GM12878 (cell line): ENCODE measurements at regions not wholly inside any gene's neighbourhood (a gene's known extent, or its start where the extent isn't known, plus 50 kb on each side); places are given as distances from the start of the nearest gene placed in this dataset.

Experiments
- CHD2 ChIP-seq: IDR thresholded peaks from 2 replicates; pipeline ENCODE4 v1.6.1; 2011; ENCODE audit warnings: low read depth, low read length, improper control_type of control experiment, borderline replicate concordance
- CTCF ChIP-seq, 3 experiments: IDR thresholded peaks in 2 of 3; conservative IDR thresholded peaks in 1 of 3; 2 replicates each; pipeline ENCODE4 v1.5.1; 2011; ENCODE audit warnings: low read depth in 3 of 3, low read length in 3 of 3, mild to moderate bottlenecking in 3 of 3, control low read depth in 2 of 3, moderate library complexity in 2 of 3, inconsistent platforms in 1 of 3, mixed read lengths in 1 of 3; ENCODE audit not compliant: control insufficient read depth in 2 of 3, insufficient read depth in 1 of 3; ENCODE audit errors: extremely low read depth in 1 of 3
- EZH2 ChIP-seq: IDR thresholded peaks from 2 replicates; pipeline ENCODE4 v1.6.1; 2012; ENCODE audit warnings: low read depth, mild to moderate bottlenecking, control low read depth, inconsistent platforms, low read length, borderline replicate concordance; ENCODE audit not compliant: control insufficient read depth
- POLR2AphosphoS5 ChIP-seq: IDR thresholded peaks from 2 replicates; pipeline ENCODE4 v1.6.1; 2011; ENCODE audit warnings: mild to moderate bottlenecking, low read length, inconsistent platforms
- TBL1XR1 ChIP-seq: IDR thresholded peaks from 2 replicates; pipeline ENCODE4 v1.6.1; 2012; ENCODE audit warnings: low read depth, low read length, improper control_type of control experiment
- USF1 ChIP-seq: IDR thresholded peaks from 2 replicates; pipeline ENCODE4 v1.6.1; 2011; ENCODE audit warnings: borderline replicate concordance, low read depth, mild to moderate bottlenecking, moderate library complexity, mixed read lengths, low read length; ENCODE audit not compliant: insufficient read depth; ENCODE audit errors: extremely low read length
- USF2 ChIP-seq: IDR thresholded peaks from 2 replicates; pipeline ENCODE4 v1.6.1; 2011; ENCODE audit warnings: low read depth, low read length, improper control_type of control experiment, borderline replicate concordance
- ZBTB40 ChIP-seq: fragments of 450-650 bp; IDR thresholded peaks from 2 replicates; pipeline ENCODE4 v1.6.1; 2016; ENCODE audit warnings: mild to moderate bottlenecking, moderate library complexity, borderline replicate concordance

GRCh38 chr2:228627510-228627909, 446.0 kb upstream of the SPHKAP start:
- TF ChIP-seq CTCF (IDR thresholded peaks at IDR 0.05 in 2 of 3, conservative IDR thresholded peaks at IDR 0.05 in 1 of 3; ENCODE audit: control insufficient read depth in 2 of 3, extremely low read depth in 1 of 3, insufficient read depth in 1 of 3, low read depth in 3 of 3, low read length in 3 of 3) (no peak), USF2 (no peak), ZBTB40 (no peak), USF1 (no peak), TBL1XR1 (no peak), POLR2AphosphoS5 (no peak), EZH2 (no peak), CHD2 (no peak)
